Panc1 (cell line): ENCODE measurements at regions not wholly inside any gene's neighbourhood (a gene's known extent, or its start where the extent isn't known, plus 50 kb on each side); places are given as distances from the start of the nearest gene placed in this dataset.

ENCODE experiments used
- ATAC-seq: fragments of 200-7000 bp; cut with Tn5 transposase; 2 replicates; pipeline ENCODE4 v1.9.1; 2020; ENCODE audit warnings: mild to moderate bottlenecking, moderate library complexity
- BruUV-seq: library from RNA; stranded (reverse); fragments of 400-500 nt; replicated peaks from 2 replicates; lab custom pipeline; 2021; lab: Mats Ljungman, UMichigan
- CTCF ChIA-PET: fragments of 300-600 bp; sonication (Branson Sonifier 250); formaldehyde crosslinking; loops from one replicate; lab custom pipeline; 2022; ENCODE audit warnings: antibody characterized with exemption; lab: Charles Lee
- POLR2A ChIA-PET: fragments of 300-600 bp; sonication (Branson Sonifier 250); formaldehyde crosslinking; loops from one replicate; lab custom pipeline; 2022; ENCODE audit warnings: antibody characterized with exemption; lab: Charles Lee
- DNase-seq: peaks from one replicate; pipeline ENCODE4 v3.0.0-alpha.2; 2010; ENCODE audit warnings: low read depth, low spot score
- H3K27ac ChIP-seq: 2 replicates; pipeline ENCODE4 v1.5.1; 2011; ENCODE audit warnings: mild to moderate bottlenecking, low read length, inconsistent platforms
- H3K27me3 ChIP-seq: fragments of 200-500 bp; sonication (Bioruptor generic); 2 replicates; pipeline ENCODE4 v1.6.0; 2014; ENCODE audit warnings: low read length, inconsistent platforms; ENCODE audit not compliant: control insufficient read depth, insufficient read depth
- H3K36me3 ChIP-seq: fragments of 200-500 bp; sonication (Bioruptor generic); 2 replicates; pipeline ENCODE4 v1.5.1; 2014; ENCODE audit warnings: inconsistent platforms, mild to moderate bottlenecking, low read length, moderate library complexity; ENCODE audit not compliant: control insufficient read depth, insufficient read depth
- H3K4me1 ChIP-seq: 2 replicates; pipeline ENCODE4 v1.5.1; 2011; ENCODE audit warnings: inconsistent platforms, mild to moderate bottlenecking, low read length, moderate library complexity; ENCODE audit not compliant: control insufficient read depth, insufficient read depth
- H3K4me3 ChIP-seq, 2 experiments: 2 replicates each; pipeline ENCODE4 v1.5.1; 2011 to 2012; ENCODE audit warnings: low read depth in 2 of 2, low read length in 2 of 2, mild to moderate bottlenecking in 2 of 2, inconsistent platforms in 1 of 2, moderate library complexity in 1 of 2
- H3K9me3 ChIP-seq: fragments of 200-500 bp; sonication (Bioruptor generic); 2 replicates; pipeline ENCODE4 v1.5.1; 2014; ENCODE audit warnings: low read depth, mild to moderate bottlenecking, inconsistent platforms, low read length, moderate library complexity; ENCODE audit not compliant: control insufficient read depth, insufficient read depth
- POLR2AphosphoS5 ChIP-seq: IDR thresholded peaks from 2 replicates; pipeline ENCODE4 v1.6.1; 2012; ENCODE audit warnings: mild to moderate bottlenecking, low read depth, low read length, moderate library complexity
- REST ChIP-seq, 2 experiments: IDR thresholded peaks; 2 replicates each; pipeline ENCODE4 v1.6.1; 2011 to 2012; ENCODE audit warnings: low read depth in 2 of 2, control low read depth in 1 of 2, low read length in 1 of 2, mild to moderate bottlenecking in 1 of 2, moderate library complexity in 1 of 2; ENCODE audit not compliant: insufficient read depth in 1 of 2
- SIN3A ChIP-seq: IDR thresholded peaks from 2 replicates; pipeline ENCODE4 v1.6.1; 2012; ENCODE audit warnings: low read depth, mild to moderate bottlenecking, low read length, moderate library complexity, borderline replicate concordance; ENCODE audit not compliant: insufficient read depth
- TCF7L2 ChIP-seq: IDR thresholded peaks from 2 replicates; pipeline ENCODE4 v1.6.1; 2011; ENCODE audit warnings: mild to moderate bottlenecking, low read depth, low read length, inconsistent platforms
- in situ Hi-C: cut with HindIII; loops from 2 replicates; pipeline ENCODE4 v1.10.0; 2016; ENCODE audit warnings: low sequenced_read_pairs, low pct_unique_long_range_greater_than_20kb
- intact Hi-C: fragments of 100-400 bp; cut with micrococcal nuclease; formaldehyde crosslinking; loops from one replicate; pipeline ENCODE4 v1.10.0; 2022; ENCODE audit not compliant: unreplicated experiment
- TF ChIP-seq, protein P1 (sequence below): fragments of 450-650 bp; IDR thresholded peaks from 2 replicates; pipeline ENCODE4 v1.5.1; 2017; ENCODE audit warnings: mild to moderate bottlenecking

- DNase-seq (no peak), ATAC-seq (no peak)
- POLR2A ChIA-PET = no interaction called here
- H3K27me3 ChIP-seq = no peaks in the 10 kb centered on the region
- H3K27ac ChIP-seq = no peak overlapping the region
- H3K36me3 ChIP-seq = no peaks in the 10 kb centered on the region
- TF ChIP-seq POLR2AphosphoS5 (no peak), TCF7L2 (no peak)
- no TSS peak for BruUV-seq
- intact Hi-C loops = no loop called here
- in situ Hi-C loops = no loop called here
- no peaks in the 10 kb centered on the region for H3K9me3 ChIP-seq
- H3K4me3 ChIP-seq = no peak overlapping the region
- H3K4me1 ChIP-seq = no peaks in the 10 kb centered on the region
- CTCF ChIA-PET = no interaction called here
Measured at GRCh38 chr13:111525320-111526118, 205.1 kb downstream of the TEX29 start.

DNA sequence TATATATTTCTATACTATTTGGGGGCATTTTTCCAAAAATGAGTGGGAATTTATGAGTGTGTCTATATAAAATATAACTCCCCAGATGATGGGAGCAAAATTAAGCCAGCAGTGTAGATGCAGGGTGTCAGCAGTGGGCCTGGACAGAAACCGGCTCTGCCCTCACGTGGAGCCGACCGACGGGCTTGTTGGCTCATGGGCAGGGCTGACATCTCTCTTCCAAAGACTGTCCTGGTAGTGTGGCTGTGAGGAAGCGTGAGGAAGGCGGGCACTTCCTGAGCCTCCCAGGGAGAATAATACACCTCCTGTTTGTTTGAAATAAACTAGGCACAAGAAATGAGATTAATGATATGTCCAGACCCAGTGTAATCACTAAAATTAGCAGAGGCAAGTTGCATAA is 206.5 kb downstream of the TEX29 start:
- in situ Hi-C loops = no loop called here
- H3K27me3 ChIP-seq = peaks cover 2% of the 10 kb centered on the region; the same call in 1 of the 2 replicates
- ChIA-PET POLR2A (no interaction called here), CTCF (no interaction called here)
- no peak overlapping the region for H3K27ac ChIP-seq
- H3K4me1 ChIP-seq = no peaks in the 10 kb centered on the region
- no TSS peak for BruUV-seq
- ATAC-seq (no peak), DNase-seq (no peak)
- no peaks in the 10 kb centered on the region for H3K9me3 ChIP-seq
- no peaks in the 10 kb centered on the region for H3K36me3 ChIP-seq
- TF ChIP-seq TCF7L2 (no peak), POLR2AphosphoS5 (no peak)
- no peak overlapping the region for H3K4me3 ChIP-seq
- intact Hi-C loops = no loop called here

DNA sequence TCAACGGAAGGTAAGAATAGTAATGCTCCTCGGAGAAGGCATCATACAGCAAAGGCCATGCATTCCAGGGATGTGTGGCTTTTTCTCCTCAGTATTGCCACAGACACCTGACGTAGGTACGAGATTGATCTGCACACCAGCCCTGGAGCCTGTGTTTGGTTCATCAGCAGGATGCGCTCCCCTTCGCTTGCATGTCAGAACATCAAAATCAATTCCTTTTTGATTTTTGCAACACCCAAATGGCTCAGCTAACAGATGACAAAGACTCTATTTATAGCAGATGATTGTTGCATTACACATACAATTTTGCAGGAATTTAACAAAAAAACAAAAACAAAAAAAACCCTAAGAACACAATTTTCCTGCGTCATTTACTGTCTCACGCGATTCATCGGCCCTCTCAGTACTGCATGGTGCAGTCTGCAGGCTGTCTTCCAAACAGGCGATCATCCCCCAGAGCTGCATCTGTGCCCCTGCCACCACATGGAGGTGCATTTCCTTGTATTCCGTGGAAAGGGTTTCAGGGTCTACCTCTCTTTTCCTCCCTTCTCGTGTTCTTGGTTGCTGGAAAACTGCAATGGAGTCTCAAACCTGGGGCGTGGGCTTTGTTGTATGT is 207.3 kb downstream of the TEX29 start:
- peaks cover 5% of the 10 kb centered on the region; the same call in 1 of the 2 replicates for H3K27me3 ChIP-seq
- in situ Hi-C loops = no loop called here

More for the DNA sequence above, 207.3 kb downstream of the TEX29 start:
- intact Hi-C loops = no loop called here
- H3K4me3 ChIP-seq = no peak overlapping the region
- ATAC-seq (no peak), DNase-seq (no peak)
- H3K27ac ChIP-seq = no peak overlapping the region
- ChIA-PET CTCF (no interaction called here), POLR2A (no interaction called here)
- H3K4me1 ChIP-seq = no peaks in the 10 kb centered on the region
- no peak for TF ChIP-seq TCF7L2
- TF ChIP-seq, protein P1, sequence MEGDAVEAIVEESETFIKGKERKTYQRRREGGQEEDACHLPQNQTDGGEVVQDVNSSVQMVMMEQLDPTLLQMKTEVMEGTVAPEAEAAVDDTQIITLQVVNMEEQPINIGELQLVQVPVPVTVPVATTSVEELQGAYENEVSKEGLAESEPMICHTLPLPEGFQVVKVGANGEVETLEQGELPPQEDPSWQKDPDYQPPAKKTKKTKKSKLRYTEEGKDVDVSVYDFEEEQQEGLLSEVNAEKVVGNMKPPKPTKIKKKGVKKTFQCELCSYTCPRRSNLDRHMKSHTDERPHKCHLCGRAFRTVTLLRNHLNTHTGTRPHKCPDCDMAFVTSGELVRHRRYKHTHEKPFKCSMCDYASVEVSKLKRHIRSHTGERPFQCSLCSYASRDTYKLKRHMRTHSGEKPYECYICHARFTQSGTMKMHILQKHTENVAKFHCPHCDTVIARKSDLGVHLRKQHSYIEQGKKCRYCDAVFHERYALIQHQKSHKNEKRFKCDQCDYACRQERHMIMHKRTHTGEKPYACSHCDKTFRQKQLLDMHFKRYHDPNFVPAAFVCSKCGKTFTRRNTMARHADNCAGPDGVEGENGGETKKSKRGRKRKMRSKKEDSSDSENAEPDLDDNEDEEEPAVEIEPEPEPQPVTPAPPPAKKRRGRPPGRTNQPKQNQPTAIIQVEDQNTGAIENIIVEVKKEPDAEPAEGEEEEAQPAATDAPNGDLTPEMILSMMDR = no peak
- TF ChIP-seq REST (IDR thresholded peaks at IDR 0.05; ENCODE audit: insufficient read depth in 1 of 2, low read depth in 2 of 2, low read length in 1 of 2) = no peak
- no peak for TF ChIP-seq SIN3A
- no peak for TF ChIP-seq POLR2AphosphoS5
- H3K36me3 ChIP-seq = no peaks in the 10 kb centered on the region; the same call in 1 of the 2 replicates
- H3K9me3 ChIP-seq = no peaks in the 10 kb centered on the region
- BruUV-seq = no TSS peak
